HEK293T (cell line): ENCODE measurements at regions not wholly inside any gene's neighbourhood (a gene's known extent, or its start where the extent isn't known, plus 50 kb on each side); places are given as distances from the start of the nearest gene placed in this dataset.

ENCODE experiments used
- CTCF ChIA-PET: fragments of 350-600 bp; formaldehyde crosslinking; extraction: SDS; loops from one replicate; lab custom pipeline; 2021; ENCODE audit warnings: antibody characterized with exemption, inconsistent platforms; lab: Yijun Ruan, JAX
- POLR2A ChIA-PET: fragments of 350-600 bp; formaldehyde crosslinking; extraction: SDS; loops from one replicate; lab custom pipeline; 2020; ENCODE audit warnings: antibody characterized with exemption, inconsistent platforms; lab: Yijun Ruan, JAX
- DNase-seq: peaks from one replicate; pipeline ENCODE4 v3.0.0; 2012; ENCODE audit warnings: mixed read lengths; ENCODE audit errors: extremely low spot score
- ARNT ChIP-seq: fragments of 450-650 bp; IDR thresholded peaks from 2 replicates; pipeline ENCODE4 v1.6.1; 2017; ENCODE audit warnings: mild to moderate bottlenecking
- BHLHE40 ChIP-seq: fragments of 450-650 bp; IDR thresholded peaks from 2 replicates; pipeline ENCODE4 v1.6.1; 2016; ENCODE audit warnings: mild to moderate bottlenecking, moderate library complexity, borderline replicate concordance
- CTBP1 ChIP-seq: fragments of 450-650 bp; IDR thresholded peaks from 2 replicates; pipeline ENCODE4 v1.6.1; 2016; ENCODE audit warnings: borderline replicate concordance
- ELF4 ChIP-seq: fragments of 450-650 bp; IDR thresholded peaks from 2 replicates; pipeline ENCODE4 v1.6.1; 2017; ENCODE audit warnings: antibody characterized with exemption
- FOXA1 ChIP-seq: fragments of 450-650 bp; IDR thresholded peaks from 2 replicates; pipeline ENCODE4 v1.6.1; 2016; ENCODE audit warnings: mild to moderate bottlenecking
- FOXK2 ChIP-seq: fragments of 450-650 bp; IDR thresholded peaks from 2 replicates; pipeline ENCODE4 v1.6.1; 2016; ENCODE audit warnings: mild to moderate bottlenecking
- FOXM1 ChIP-seq: fragments of 450-650 bp; IDR thresholded peaks from 2 replicates; pipeline ENCODE4 v1.6.1; 2017; ENCODE audit warnings: mild to moderate bottlenecking, borderline replicate concordance
- HDGF ChIP-seq: fragments of 450-650 bp; IDR thresholded peaks from 2 replicates; pipeline ENCODE4 v1.6.1; 2017; ENCODE audit warnings: antibody characterized with exemption, borderline replicate concordance
- L3MBTL2 ChIP-seq: fragments of 450-650 bp; conservative IDR thresholded peaks from 2 replicates; pipeline ENCODE4 v1.6.1; 2016; ENCODE audit warnings: mild to moderate bottlenecking
- LEF1 ChIP-seq: fragments of 450-650 bp; IDR thresholded peaks from 2 replicates; pipeline ENCODE4 v1.6.1; 2017; ENCODE audit warnings: mild to moderate bottlenecking, borderline replicate concordance
- NFRKB ChIP-seq: fragments of 450-650 bp; IDR thresholded peaks from 2 replicates; pipeline ENCODE4 v1.6.1; 2016; ENCODE audit warnings: mild to moderate bottlenecking, moderate library complexity
- SP1 ChIP-seq: fragments of 450-650 bp; IDR thresholded peaks from 2 replicates; pipeline ENCODE4 v1.6.1; 2017
- SUZ12 ChIP-seq: fragments of 450-650 bp; IDR thresholded peaks from 2 replicates; pipeline ENCODE4 v1.6.1; 2016; ENCODE audit warnings: mild to moderate bottlenecking
- TARDBP ChIP-seq: fragments of 450-650 bp; IDR thresholded peaks from 2 replicates; pipeline ENCODE4 v1.6.1; 2016
- ZNF384 ChIP-seq: fragments of 450-650 bp; IDR thresholded peaks from 2 replicates; pipeline ENCODE4 v1.6.1; 2016
- TF ChIP-seq, protein P1 (sequence below): fragments of 450-650 bp; IDR thresholded peaks from 2 replicates; pipeline ENCODE4 v1.6.1; 2016

DNA sequence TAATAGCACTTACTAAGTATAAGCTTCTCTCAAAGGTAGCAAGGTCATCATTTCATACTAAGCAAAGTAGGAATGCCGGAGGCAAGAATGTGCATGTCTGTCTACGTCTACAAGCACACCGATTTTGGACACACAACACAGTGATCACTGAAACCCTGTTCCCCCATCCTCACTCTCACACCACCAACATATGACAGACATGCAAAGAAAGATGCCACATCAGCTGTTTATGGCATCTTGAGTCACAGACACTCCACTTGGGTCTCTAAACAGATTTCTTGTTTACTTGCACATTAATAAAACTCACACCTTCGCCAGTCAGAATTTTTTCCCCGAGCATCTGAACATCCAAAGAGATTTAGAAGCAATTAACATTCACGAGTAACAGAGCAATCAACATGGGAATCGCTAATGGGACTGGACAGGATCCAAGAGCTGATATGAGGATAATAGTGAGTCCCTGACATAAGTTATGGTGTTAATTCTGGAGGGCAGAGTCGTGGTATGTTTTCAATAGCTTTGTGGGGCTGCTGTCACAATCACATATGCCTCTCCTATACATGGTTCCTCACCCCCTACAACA is 324.1 kb downstream of the DHX15 start:
- TF ChIP-seq HDGF, result no peak
- TF ChIP-seq FOXM1, result no peak
- no peak for TF ChIP-seq CTBP1
- TF ChIP-seq LEF1, result no peak
- no peak for TF ChIP-seq SP1
- no peak for TF ChIP-seq L3MBTL2
- no peak for TF ChIP-seq FOXK2
- TF ChIP-seq TARDBP, result no peak
- TF ChIP-seq FOXA1, result no peak
- TF ChIP-seq, protein P1, sequence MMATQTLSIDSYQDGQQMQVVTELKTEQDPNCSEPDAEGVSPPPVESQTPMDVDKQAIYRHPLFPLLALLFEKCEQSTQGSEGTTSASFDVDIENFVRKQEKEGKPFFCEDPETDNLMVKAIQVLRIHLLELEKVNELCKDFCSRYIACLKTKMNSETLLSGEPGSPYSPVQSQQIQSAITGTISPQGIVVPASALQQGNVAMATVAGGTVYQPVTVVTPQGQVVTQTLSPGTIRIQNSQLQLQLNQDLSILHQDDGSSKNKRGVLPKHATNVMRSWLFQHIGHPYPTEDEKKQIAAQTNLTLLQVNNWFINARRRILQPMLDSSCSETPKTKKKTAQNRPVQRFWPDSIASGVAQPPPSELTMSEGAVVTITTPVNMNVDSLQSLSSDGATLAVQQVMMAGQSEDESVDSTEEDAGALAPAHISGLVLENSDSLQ, result no peak
- TF ChIP-seq ARNT, result no peak
- no peak for TF ChIP-seq BHLHE40
- TF ChIP-seq ELF4, result no peak
- TF ChIP-seq ZNF384, result no peak
- no peak for TF ChIP-seq NFRKB
- TF ChIP-seq SUZ12, result no peak
- POLR2A ChIA-PET, result no interaction called here
- no peak for DNase-seq
- CTCF ChIA-PET, result no interaction called here

DNA sequence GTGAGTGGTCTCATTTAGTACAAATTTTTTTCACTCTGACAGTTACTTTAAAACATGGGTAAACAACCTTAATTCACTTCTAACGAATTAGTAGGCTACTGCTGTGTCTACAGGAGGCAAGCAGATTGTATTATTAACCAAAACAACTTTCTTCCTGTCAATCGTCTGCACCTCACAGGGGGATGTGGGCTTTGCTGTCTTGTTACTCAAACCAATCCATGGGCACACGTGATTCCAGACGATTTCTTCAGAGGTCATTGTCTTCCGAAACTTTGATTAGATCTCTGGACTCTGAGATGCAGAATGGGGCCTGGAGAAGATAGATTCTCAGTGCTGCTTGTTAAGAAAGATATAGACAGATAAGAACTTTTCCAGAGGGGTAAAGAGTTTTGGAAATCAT is 327.8 kb downstream of the DHX15 start:
- ChIA-PET POLR2A (no interaction called here), CTCF (no interaction called here)
- TF ChIP-seq ELF4 (no peak), BHLHE40 (no peak), ARNT (no peak), NFRKB (no peak), ZNF384 (no peak), HDGF (no peak), SP1 (no peak), L3MBTL2 (no peak), CTBP1 (no peak), TARDBP (no peak), SUZ12 (no peak), FOXM1 (no peak), FOXK2 (no peak), FOXA1 (no peak)
- TF ChIP-seq, protein P1, result no peak
- DNase-seq, result no peak

DNA sequence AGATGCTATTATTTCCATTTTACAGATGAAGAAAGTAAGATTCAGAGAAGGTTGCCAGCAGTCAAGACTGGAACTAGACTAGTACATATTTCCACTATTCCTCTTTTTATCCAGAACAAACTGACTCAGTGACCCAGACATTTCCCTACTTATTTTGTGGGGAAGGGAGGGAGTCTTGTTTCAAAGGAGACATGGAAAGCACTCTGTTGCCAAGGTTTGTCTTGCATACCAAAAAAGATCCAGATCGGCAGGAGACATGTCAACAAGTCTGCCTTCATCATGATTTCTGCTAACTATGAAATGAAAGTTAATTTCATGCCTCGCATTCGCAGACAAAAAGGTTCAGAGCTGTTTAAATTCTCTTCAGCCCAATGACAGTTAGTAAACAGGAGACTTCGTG is 328.3 kb downstream of the DHX15 start:
- ChIA-PET CTCF (no interaction called here), POLR2A (no interaction called here)
- TF ChIP-seq ELF4, result no peak
- no peak for DNase-seq

DNA sequence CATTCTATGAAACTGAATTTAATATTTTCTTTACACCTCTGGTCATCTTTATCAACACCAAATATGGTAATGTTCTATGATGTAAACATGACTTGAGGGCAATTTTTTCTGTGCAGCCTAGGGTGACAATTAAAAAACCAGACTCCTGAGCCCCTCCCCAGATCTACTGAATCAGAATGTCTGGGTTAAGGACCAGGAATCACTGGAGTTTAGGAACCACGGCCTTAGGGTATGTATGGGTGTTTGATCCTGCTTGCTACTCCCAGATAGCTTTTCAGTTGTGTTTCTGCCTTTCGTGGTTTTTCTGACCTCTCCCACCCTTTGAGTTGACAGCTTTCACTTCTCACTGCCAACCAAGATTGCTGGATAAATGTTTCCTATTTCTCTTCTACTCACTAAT is 332.2 kb downstream of the DHX15 start:
- ChIA-PET POLR2A (no interaction called here), CTCF (no interaction called here)
- TF ChIP-seq L3MBTL2 (no peak), LEF1 (no peak), CTBP1 (no peak), ELF4 (no peak), FOXA1 (no peak), FOXK2 (no peak), TARDBP (no peak), ZNF384 (no peak)
- no peak for DNase-seq

DNA sequence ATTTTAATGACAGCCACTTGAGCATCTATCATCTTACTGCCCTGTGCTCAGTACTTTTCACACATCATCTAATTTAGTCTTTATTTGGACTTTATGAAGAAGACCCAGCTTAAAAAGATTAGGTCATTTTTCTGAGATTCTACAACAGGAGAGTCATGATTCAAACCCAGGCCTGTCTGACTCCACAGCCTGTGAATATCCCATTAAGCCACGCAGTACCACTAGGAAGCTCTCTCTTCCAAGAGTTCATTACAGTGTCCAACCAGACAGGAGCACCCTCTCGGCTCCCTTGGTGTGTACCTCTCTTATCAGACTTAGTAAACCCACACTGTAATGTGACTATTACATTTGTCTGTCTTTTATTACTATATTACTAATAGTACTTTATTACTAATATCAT is 332.8 kb downstream of the DHX15 start:
- no peak for TF ChIP-seq SP1
- TF ChIP-seq ZNF384, result no peak
- no peak for TF ChIP-seq FOXK2
- no peak for TF ChIP-seq HDGF
- TF ChIP-seq CTBP1, result no peak
- no peak for TF ChIP-seq ARNT
- TF ChIP-seq LEF1, result no peak
- no peak for TF ChIP-seq SUZ12
- TF ChIP-seq ELF4, result no peak
- TF ChIP-seq NFRKB, result no peak
- TF ChIP-seq, protein P1, result no peak
- TF ChIP-seq L3MBTL2, result no peak
- no peak for TF ChIP-seq TARDBP
- no peak for TF ChIP-seq FOXM1
- no peak for DNase-seq
- CTCF ChIA-PET, result no interaction called here
- POLR2A ChIA-PET, result no interaction called here

DNA sequence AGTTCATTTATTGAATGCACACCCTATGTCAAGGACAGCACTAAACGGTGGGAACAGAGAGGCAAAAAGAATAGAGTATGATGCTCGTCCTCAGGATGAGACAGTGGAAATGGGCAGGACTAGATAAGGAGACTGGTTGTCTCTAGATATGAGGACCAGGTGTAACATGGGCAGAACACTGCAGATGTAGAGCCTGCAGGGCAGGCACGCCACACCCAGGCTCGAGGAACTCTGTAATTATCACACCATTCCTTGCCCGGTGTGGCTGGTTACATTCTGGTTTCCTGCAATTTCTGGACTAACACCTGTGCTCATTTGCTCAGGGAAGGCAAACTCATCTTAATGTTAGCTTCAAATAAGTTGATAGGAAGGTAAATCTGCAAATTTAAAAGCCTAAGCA is 334.4 kb downstream of the DHX15 start:
- TF ChIP-seq ZNF384 (no peak), LEF1 (no peak), BHLHE40 (no peak), ARNT (no peak), L3MBTL2 (no peak), FOXM1 (no peak), ELF4 (no peak), CTBP1 (no peak), FOXK2 (no peak), SUZ12 (no peak), FOXA1 (no peak), SP1 (no peak), NFRKB (no peak), HDGF (no peak)
- TF ChIP-seq, protein P1, result no peak
- DNase-seq, result no peak
- CTCF ChIA-PET, result no interaction called here
- POLR2A ChIA-PET, result no interaction called here
